ENCODE measurements at regions not wholly inside any gene's neighbourhood (a gene's known extent, or its start where the extent isn't known, plus 50 kb on each side); places are given as distances from the start of the nearest gene placed in this dataset.

- Histone ChIP-seq H3K27ac (no peak overlapping the region), H3K9me3 (ENCODE audit: low read depth) (no peaks in the 10 kb centered on the region), H3K4me2 (no peak overlapping the region), H3K4me1 (peaks cover 7% of the 10 kb centered on the region), H3K9ac (no peak overlapping the region), H3K36me3 (no peaks in the 10 kb centered on the region), H2AFZ (replicated peaks) (no peak overlapping the region), H3K79me2 (ENCODE audit: low read depth) (no peaks in the 10 kb centered on the region), H3K4me3 (no peak overlapping the region), H4K20me1 (ENCODE audit: low read depth) (no peaks in the 10 kb centered on the region), H3F3A (ENCODE audit: low read depth) (no peaks in the 10 kb centered on the region), H3K27me3 (no peaks in the 10 kb centered on the region)
- Mint-ChIP-seq H3K27me3 (ENCODE audit: insufficient read depth, low read depth) (peaks cover 2% of the 10 kb centered on the region), H3K9me3 (peaks cover 4% of the 10 kb centered on the region), H3K27ac (no peak overlapping the region), H3K4me1 (peaks cover 34% of the 10 kb centered on the region), H3K36me3 (no peaks in the 10 kb centered on the region), H3K4me3 (no peak overlapping the region)
- TF ChIP-seq EZH2phosphoT487 (IDR thresholded peaks at IDR 0.05) = no peak
- no peak for TF ChIP-seq EZH2 (IDR thresholded peaks at IDR 0.05)
- TF ChIP-seq CTCF (IDR thresholded peaks at IDR 0.05) = no peak
- DNase-seq (ENCODE audit: low spot score) = no peak
Measured at GRCh38 chr10:128525444-128525843, 399.2 kb upstream of the MKI67 start.

GRCh38 chr10:128525936-128526335 lies 399.7 kb upstream of the MKI67 start:
- Histone ChIP-seq H2AFZ (replicated peaks) (no peak overlapping the region), H3F3A (ENCODE audit: low read depth) (no peaks in the 10 kb centered on the region), H3K9ac (no peak overlapping the region), H3K4me3 (no peak overlapping the region), H3K79me2 (ENCODE audit: low read depth) (no peaks in the 10 kb centered on the region), H3K36me3 (no peaks in the 10 kb centered on the region), H3K27ac (no peak overlapping the region), H3K4me2 (no peak overlapping the region), H3K9me3 (ENCODE audit: low read depth) (no peaks in the 10 kb centered on the region), H3K27me3 (no peaks in the 10 kb centered on the region), H4K20me1 (ENCODE audit: low read depth) (no peaks in the 10 kb centered on the region), H3K4me1 (peaks cover 7% of the 10 kb centered on the region)
- Mint-ChIP-seq H3K9me3 (no peaks in the 10 kb centered on the region), H3K4me3 (no peak overlapping the region), H3K4me1 (peaks cover 34% of the 10 kb centered on the region), H3K27ac (no peak overlapping the region), H3K27me3 (ENCODE audit: insufficient read depth, low read depth) (peaks cover 2% of the 10 kb centered on the region), H3K36me3 (no peaks in the 10 kb centered on the region)
- no peak for DNase-seq (ENCODE audit: low spot score)
- no peak for TF ChIP-seq EZH2 (IDR thresholded peaks at IDR 0.05)
- no peak for TF ChIP-seq CTCF (IDR thresholded peaks at IDR 0.05)

- Histone ChIP-seq H3K9ac (no peak overlapping the region), H3K36me3 (no peaks in the 10 kb centered on the region), H3K4me3 (no peak overlapping the region), H3K27me3 (no peaks in the 10 kb centered on the region), H3K27ac (no peak overlapping the region), H3K79me2 (ENCODE audit: low read depth) (no peaks in the 10 kb centered on the region), H3K4me1 (peaks cover 7% of the 10 kb centered on the region), H4K20me1 (ENCODE audit: low read depth) (no peaks in the 10 kb centered on the region), H3K9me3 (ENCODE audit: low read depth) (no peaks in the 10 kb centered on the region), H3K4me2 (no peak overlapping the region), H3F3A (ENCODE audit: low read depth) (no peaks in the 10 kb centered on the region), H2AFZ (replicated peaks) (no peak overlapping the region)
- no peak overlapping the region for H3K4me3 Mint-ChIP-seq
- TF ChIP-seq EZH2 (IDR thresholded peaks at IDR 0.05) (no peak), EZH2phosphoT487 (IDR thresholded peaks at IDR 0.05) (no peak), CTCF (IDR thresholded peaks at IDR 0.05) (no peak)
- peaks cover 34% of the 10 kb centered on the region for H3K4me1 Mint-ChIP-seq
- no peaks in the 10 kb centered on the region for H3K9me3 Mint-ChIP-seq
- peak overlapping the region; percentile 81 for H3K27ac Mint-ChIP-seq
- DNase-seq (ENCODE audit: low spot score) = no peak
- H3K36me3 Mint-ChIP-seq = no peaks in the 10 kb centered on the region
- no peaks in the 10 kb centered on the region for H3K27me3 Mint-ChIP-seq (ENCODE audit: insufficient read depth, low read depth)
Measured at GRCh38 chr10:128526791-128527375, 400.7 kb upstream of the MKI67 start.
